NAMALWA (cell line): ENCODE measurements at regions not wholly inside any gene's neighbourhood (a gene's known extent, or its start where the extent isn't known, plus 50 kb on each side); places are given as distances from the start of the nearest gene placed in this dataset.
"Not testable (repeated sequence)": the region's sequence is repeated elsewhere in the genome, so short reads cannot be mapped to it uniquely, and the experiment has no call there.

ENCODE experiments used
- DNase-seq: peaks from one replicate; pipeline ENCODE4 v3.0.0-alpha.2; 2015; ENCODE audit warnings: low spot score

- DNase-seq: no peak
These were observed 95.0 kb downstream of the TMEM17 start for GRCh38 chr2:62410926-62411456.

DNA sequence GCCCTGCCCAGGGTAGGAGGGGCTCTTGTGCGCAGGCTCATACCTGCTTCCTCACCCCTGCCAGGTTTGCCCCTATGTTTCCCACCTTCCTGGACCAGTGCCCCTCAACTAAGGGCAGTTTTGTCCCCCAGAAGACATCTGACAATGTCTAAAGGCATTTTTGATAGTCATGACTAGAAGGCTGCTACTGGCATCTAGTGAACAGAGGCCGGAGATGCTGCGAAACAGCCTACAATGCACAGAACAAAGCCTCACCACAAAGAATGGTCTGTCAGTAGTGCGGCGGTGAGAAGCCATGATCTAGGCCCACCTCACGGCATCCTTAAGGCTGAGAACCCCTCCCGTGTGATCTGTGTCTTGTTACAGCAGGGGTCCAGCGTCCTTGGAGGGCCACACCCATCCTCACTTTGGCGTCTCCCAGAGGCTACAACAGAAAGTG, 96.0 kb downstream of the TMEM17 start:
- DNase-seq: no peak

DNA sequence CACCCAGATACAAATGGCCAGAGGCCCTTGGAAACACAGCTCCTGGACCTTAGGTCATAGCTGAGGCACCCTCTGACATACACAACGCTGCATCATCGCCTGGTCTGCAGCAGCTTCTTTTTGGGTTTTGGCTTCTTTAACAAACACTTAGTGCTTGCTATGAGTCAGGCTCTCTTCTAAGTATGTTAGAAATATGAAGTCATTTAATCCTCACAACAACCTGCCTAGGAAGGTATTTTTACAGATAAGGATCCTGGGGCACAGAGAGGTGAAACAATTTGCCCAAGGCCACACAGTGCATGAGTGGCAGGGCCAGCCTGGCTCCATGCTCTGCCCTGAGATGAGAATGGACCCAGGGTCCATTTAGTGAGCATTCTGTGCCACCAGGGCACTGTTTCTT, 96.6 kb downstream of the TMEM17 start:
- DNase-seq: no peak

GRCh38 chr2:62408241-62408677, 97.7 kb downstream of the TMEM17 start:
- no peak for DNase-seq

DNA sequence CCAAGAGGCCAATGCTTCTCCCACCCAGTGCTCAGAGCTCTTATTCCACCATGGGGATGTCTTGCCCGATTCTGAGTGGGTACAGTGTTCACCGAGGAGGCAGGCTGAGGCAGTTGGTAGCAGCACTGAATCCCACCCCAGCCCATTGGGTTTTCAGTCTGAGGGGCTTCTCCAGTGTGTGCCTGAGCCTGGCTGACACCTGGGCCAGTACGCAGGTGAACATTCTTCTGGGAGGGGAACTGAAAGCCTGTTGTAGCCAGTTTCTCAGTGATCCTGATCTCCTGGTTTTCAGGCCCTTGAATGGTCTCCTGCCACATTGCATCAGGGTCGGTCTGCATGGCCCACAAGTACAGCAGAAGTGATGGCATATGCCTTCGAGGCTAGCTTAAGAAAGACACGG, 98.2 kb downstream of the TMEM17 start:
- no peak for DNase-seq

- DNase-seq: no peak
These were observed 98.6 kb downstream of the TMEM17 start for GRCh38 chr2:62407401-62407800.

GRCh38 chr2:62406573-62407043, 99.4 kb downstream of the TMEM17 start:
- DNase-seq: no peak

DNA sequence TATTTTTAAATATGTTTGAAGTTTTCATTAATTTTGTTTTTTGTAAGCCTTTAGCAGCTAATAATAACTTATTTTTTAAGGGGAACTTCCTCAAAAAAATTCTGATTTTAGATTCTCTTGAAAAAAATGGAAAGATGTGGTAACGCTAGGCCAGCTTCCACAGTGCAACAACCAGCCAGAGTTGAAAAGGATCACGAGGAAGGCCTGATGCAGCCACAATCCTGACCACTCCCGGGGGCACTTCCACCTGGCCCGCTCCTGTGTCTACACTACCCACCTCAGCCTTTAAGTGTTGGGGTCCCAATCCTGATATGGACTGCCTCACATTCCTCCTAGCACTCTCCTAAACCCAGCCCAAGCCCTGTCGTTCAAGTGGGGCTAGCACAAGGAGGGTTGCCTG, 101.1 kb downstream of the TMEM17 start:
- DNase-seq: no peak

DNA sequence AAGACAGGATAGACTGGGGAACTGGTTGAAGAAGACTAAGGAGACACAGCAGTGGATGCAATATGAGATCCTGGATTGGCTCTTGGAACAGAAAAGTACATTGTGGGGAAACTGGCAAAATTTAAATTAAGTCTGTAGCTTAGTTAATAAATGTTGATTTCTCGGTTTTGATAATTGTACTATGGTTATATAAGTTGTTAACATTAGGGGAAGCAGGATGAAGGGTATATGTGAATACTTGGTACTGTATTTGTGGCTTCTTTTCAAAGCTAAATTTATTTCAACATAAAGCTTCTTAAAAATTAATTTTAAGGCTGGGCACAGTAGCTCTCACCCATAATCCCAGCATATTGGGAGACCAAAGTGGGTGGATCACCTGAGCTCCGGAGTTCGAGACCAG, 103.8 kb downstream of the TMEM17 start:
- DNase-seq: no peak

DNA sequence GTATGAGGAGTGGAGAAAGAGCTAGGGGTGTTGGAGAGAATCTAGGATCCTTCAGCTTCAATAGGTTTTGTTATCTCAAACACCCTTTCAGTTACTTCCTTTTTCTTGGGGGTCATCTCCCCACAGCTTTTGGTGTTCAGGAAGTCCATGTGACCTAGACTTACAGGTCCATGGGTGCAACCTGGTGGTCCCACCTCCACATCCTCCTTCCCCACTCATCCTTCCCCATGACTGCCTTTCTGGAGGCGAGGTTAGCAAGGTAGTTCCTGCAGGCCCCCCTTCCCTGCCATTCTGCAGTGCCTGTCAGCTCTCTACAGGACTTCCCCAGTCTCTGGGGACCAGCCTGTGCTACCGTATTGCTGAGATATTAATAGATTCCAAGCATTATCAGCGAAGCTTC, 107.6 kb downstream of the TMEM17 start:
- DNase-seq: peak; percentile 25

DNA sequence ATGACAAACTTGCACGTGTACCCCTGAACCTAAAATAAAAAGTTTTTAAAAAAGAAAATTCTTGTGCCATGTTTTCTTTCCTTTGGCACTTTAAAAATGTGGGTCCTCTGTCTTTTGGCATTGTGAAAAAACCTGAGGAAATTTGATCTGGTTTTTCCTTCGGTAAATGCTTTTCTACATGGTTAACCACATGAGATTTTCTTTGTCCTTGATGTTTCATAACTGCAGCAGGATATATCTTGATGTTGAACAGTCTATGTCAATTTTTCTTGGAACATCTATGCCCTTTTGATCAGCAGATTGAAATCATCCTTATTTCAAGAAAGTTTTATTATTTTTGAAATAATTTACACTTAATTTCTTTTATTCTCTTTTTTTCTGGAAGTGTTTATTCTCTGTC, 109.1 kb downstream of the TMEM17 start:
- no peak for DNase-seq

DNA sequence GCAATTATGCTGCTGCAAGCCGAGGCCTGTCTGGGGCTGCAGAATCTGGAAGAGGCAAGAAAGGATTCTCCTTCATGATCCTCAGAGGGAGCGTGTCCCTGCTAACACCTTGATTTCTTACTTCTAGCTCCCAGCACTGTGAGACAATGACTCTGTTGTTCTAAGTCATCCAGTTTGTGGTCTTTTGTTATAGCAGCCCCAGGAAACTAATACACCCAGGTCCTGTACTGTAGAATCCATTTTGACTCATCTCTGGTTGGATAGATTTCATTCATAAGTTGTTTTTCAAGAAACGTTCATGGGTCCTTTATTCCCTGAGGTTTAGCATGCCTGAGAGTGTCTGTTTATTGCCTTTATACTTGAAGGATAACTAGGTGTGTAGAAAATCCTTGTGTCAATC, 112.7 kb downstream of the TMEM17 start:
- no peak for DNase-seq

GRCh38 chr2:62391696-62392095, 114.3 kb downstream of the TMEM17 start:
- DNase-seq: no peak

DNA sequence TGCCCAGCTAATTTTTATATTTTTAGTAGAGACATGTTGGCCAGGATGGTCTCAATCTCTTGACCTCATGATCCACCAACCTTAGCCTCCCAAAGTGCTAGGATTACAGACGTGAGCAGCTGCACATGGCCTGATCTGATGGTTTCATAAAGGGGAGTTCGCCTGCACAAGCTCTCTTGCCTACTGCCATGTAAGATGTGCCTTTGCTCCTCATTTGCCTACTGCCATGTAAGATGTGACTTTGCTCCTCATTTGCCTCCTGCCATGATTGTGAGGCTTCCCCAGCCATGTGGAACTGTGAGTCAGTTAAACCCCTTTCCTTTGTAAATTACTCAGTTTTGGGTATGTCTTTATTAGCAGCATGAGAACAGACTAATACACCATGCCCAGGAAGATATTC, 119.6 kb downstream of the TMEM17 start:
- DNase-seq: not testable (repeated sequence)

GRCh38 chr2:62383846-62384245, 122.1 kb downstream of the TMEM17 start:
- no peak for DNase-seq

- peak; percentile 33 for DNase-seq
These were observed 123.2 kb downstream of the TMEM17 start for GRCh38 chr2:62382757-62383156.

DNA sequence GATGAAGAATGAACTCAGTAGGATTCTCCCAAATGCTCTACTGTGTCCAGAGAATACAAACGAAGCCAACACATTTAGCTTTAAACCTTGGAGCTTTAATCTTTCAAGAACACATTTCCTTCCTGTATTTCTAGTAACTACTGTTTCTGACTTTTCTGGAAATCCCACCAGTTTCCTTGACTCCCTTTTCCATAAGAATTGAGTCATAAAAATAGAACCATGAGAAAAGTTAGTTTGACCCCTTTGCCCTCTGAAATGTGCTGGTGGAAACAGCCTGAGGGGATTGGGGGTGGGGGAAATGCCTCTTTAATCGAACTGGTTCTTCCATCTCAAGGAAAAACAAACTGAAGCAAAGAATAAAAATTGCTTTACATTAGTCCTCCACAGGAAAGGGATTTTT, 123.9 kb downstream of the TMEM17 start:
- no peak for DNase-seq

DNA sequence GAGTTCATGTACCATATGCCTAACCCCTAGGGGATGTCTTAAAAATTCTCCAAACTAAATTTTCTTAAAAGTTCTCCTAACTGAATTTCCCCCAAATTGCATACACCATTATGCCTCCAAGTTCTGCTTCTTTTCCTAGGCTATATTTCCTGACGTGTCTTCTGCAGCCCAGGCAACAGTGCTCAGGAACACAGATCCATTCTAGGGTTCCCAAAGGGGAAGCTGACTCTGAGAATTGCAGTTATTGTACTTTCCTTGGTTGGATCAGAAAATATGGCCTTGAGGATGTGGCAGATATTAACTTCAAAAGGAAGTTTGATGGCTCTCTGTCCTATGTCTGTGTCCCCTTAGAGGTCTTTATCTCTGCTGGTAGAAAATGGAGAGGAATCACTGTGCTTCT, 124.3 kb downstream of the TMEM17 start:
- no peak for DNase-seq

DNA sequence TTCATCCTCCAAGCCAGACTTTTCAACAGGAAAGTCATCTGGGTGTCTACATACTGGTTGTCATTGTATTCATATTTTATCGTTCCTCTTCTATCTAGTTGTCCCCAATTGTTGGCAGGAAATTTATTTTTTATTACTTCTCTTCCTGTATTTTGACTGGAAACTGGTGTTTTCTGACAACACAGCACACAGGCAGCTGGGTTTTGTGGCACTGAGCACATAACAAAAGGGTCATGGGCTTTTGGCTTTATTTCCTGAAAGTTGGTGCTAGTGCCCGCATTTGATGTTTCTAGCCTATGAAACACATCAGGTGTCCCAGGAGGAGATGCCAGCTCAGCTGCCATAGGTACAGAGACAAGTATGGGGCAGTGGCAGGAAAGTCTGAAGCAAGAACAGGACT, 126.4 kb downstream of the TMEM17 start:
- DNase-seq: no peak

GRCh38 chr2:62375113-62375420, 130.9 kb downstream of the TMEM17 start:
- no peak for DNase-seq

DNA sequence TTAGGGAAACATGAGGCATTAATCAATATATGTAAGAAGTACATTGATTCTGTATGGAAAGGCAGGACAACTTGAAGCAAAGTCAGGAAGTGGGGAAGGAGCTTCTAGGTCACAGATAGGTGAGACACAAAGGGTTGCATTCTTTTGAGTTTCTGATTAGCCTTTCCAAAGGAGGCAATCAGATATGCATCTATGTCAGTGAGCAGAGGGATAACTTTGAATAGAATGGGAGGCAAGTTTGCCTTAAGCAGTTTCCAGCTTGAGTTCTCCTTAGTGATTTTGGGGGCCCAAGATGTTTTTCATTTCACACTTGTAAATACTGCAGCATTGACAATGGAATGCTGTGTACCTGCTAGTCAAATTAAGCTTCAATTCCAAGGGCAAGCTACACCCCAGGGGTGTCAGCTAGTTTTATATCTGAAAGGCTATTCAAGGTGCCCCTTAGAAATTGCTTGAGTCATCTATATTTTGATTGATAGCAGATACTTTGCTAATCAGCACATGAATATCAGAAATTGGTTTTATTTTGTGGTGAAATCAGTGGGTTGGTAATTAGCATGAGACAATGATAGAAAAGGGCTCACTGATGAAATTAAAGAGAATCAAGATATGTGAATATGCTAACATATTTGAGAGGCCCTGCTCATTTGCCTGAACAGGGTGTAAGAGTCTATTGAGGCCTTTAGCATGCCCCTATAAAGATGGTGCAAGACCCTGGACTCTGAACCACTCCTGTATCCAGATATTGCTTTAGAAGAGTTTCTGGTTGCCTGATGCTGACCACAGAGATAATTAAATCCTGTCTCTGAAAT, 131.5 kb downstream of the TMEM17 start:
- DNase-seq: no peak

DNA sequence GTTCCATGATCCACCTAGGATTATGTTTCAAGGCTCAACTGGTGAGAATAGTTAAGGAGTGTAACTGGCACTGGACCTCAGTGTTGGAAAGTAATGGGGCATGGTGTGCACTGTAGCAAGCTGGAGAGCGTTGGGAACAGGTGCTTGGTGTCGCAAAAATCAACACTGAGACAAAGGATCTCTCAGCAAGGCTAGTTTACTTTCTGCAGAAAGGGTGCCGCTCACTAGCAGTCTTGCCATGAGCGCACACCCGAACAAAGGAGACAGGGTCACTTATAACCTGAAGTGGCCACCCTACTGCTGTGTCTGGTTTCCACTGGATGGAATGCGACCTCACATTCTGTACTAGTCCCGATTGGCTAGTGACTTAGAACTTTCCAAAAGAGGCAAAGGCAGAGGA, 133.2 kb downstream of the TMEM17 start:
- no peak for DNase-seq

- DNase-seq: no peak
These were observed 135.4 kb downstream of the TMEM17 start for GRCh38 chr2:62370321-62371250.
